ENCODE measurements at regions not wholly inside any gene's neighbourhood (a gene's known extent, or its start where the extent isn't known, plus 50 kb on each side); places are given as distances from the start of the nearest gene placed in this dataset.
"Not testable (repeated sequence)": the region's sequence is repeated elsewhere in the genome, so short reads cannot be mapped to it uniquely, and the experiment has no call there.

DNA sequence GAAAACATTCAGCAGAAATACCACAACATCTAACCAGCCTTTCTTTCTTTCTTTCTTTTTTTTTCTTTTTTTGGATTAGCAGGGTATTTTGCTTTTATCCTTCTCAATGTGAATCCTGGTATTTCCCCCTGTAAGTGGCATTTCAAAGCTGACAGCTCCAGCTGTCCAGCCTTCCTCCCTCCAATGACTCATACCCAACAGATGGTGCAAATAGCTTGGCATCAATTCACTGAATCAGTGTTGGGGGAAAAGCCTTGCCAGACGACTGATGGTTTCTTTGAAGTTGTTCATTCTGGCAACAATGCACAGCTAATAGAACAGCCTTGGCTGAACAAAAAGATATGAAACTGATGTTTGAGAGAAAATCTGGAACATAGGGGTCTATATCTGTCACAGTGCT lies 316.8 kb upstream of the STEAP1 start:
- H3K4me1 Mint-ChIP-seq (ENCODE audit: low read depth): peaks cover 3% of the 10 kb centered on the region
- no peak overlapping the region for H3K4me3 Mint-ChIP-seq
- H3K9me3 Mint-ChIP-seq: no peaks in the 10 kb centered on the region
- no peak overlapping the region for H3K27ac Mint-ChIP-seq
- no peaks in the 10 kb centered on the region for H3K36me3 Mint-ChIP-seq (ENCODE audit: low read depth)
- no peaks in the 10 kb centered on the region for H3K27me3 Mint-ChIP-seq (ENCODE audit: low read depth)

DNA sequence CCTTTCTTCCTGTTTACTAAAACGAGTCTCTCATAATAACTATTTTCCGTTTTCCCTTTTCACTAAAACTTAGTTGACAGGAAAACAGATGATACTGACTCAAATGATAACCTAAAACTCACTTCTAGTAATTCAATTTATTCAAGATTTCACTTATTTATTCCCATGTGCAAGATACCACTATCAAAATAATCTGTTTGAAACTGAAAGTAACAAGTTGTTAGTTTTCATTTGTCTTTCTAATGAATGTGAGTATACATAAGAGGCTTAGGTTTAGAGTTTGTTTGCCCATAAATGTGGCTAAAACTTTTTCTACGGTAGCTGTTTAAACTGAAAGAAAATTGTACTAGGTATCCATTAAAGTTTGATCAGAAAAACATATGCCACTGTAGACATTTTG lies 314.9 kb upstream of the STEAP1 start:
- Mint-ChIP-seq H3K4me1 (ENCODE audit: low read depth) (peaks cover 3% of the 10 kb centered on the region), H3K4me3 (peak overlapping the region; percentile 37), H3K27me3 (ENCODE audit: low read depth) (no peaks in the 10 kb centered on the region), H3K36me3 (ENCODE audit: low read depth) (no peaks in the 10 kb centered on the region), H3K9me3 (no peaks in the 10 kb centered on the region), H3K27ac (no peak overlapping the region)

DNA sequence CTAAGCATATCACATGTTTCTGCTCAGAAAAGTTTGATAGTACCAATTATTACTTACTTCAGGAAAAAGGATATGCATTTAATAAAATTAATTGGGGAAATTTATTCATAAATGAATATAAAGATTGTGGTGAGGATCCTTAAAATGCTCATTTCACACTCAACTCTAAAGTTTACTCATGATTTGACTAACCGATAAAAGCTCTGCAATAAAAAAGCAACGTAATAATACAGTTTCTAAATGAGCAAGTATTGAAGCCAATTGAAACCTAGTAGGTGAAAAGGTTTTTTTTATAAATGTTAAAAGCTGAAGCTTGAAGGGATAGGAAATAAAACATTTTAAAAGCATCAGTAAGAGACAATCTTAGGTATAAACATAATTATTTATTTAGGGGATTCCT lies 308.3 kb upstream of the STEAP1 start:
- no peaks in the 10 kb centered on the region for H3K4me1 Mint-ChIP-seq (ENCODE audit: low read depth)
- no peak overlapping the region for H3K4me3 Mint-ChIP-seq
- no peaks in the 10 kb centered on the region for H3K27me3 Mint-ChIP-seq (ENCODE audit: low read depth)
- H3K9me3 Mint-ChIP-seq: no peaks in the 10 kb centered on the region
- no peak overlapping the region for H3K27ac Mint-ChIP-seq
- no peaks in the 10 kb centered on the region for H3K36me3 Mint-ChIP-seq (ENCODE audit: low read depth)

DNA sequence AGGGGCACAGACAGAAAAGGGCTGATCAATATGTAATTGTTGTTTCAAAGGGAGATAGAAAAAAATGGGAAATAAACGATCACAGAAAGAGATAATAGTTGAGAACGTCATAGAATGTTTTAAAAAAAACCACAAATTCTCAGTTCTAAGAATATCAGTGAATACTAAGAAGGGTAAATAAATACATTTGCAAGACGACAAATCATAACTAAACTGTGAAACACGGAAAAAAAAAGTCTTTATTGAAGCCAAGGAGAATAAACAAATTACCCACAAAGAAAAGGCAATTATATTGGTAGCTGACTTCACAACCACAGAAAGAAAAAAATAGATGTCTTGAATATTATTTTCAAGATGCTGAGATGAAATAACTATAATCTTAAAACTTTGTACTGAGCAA lies 305.2 kb upstream of the STEAP1 start:
- H3K9me3 Mint-ChIP-seq: no peaks in the 10 kb centered on the region
- no peaks in the 10 kb centered on the region for H3K27me3 Mint-ChIP-seq (ENCODE audit: low read depth)
- H3K27ac Mint-ChIP-seq: no peak overlapping the region
- no peaks in the 10 kb centered on the region for H3K36me3 Mint-ChIP-seq (ENCODE audit: low read depth)
- no peak overlapping the region for H3K4me3 Mint-ChIP-seq
- no peaks in the 10 kb centered on the region for H3K4me1 Mint-ChIP-seq (ENCODE audit: low read depth)

DNA sequence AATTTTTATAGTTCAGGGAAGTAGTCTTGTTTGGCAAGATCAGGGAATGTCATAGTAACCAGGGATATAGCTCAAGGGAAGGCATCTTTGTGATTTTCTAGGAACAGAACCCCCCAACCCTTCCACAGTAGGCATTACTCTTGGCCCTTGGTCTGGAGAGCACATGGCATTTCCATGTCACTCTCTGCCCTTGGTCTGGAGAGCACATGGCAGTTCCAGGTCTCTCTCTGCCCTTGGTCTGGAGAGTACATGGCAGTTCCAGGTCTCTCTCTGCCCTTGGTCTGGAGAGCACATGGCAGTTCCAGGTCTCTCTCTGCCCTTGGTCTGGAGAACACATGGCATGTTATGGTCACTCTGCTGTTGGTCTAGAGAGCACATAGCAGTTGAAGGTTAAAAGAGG lies 297.2 kb upstream of the STEAP1 start:
- H3K27ac Mint-ChIP-seq; H3K4me1 Mint-ChIP-seq (ENCODE audit: low read depth); H3K9me3 Mint-ChIP-seq; H3K36me3 Mint-ChIP-seq (ENCODE audit: low read depth); H3K4me3 Mint-ChIP-seq; H3K27me3 Mint-ChIP-seq (ENCODE audit: low read depth): not testable (repeated sequence)

DNA sequence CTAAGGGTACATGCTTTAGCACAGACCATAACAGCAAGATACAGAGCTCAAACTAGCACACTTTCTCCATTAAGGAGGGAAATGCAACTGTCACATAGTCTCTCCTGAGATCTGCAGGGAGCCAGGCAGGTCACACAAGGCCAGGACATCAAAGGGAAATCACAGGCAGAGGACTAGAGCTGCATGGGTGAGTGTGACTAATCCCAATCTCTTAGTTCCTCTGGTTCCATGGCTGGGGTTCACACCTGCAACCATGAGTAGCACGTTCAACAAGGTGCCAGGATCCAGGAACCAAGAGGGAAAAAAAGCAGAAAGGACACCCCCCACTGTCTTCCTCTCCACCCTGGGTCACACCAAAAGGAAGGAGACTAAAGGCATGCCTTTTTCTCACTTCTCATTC lies 296.5 kb upstream of the STEAP1 start:
- no peak overlapping the region for H3K27ac Mint-ChIP-seq
- H3K9me3 Mint-ChIP-seq: peaks cover 8% of the 10 kb centered on the region
- H3K36me3 Mint-ChIP-seq (ENCODE audit: low read depth): no peaks in the 10 kb centered on the region
- no peaks in the 10 kb centered on the region for H3K4me1 Mint-ChIP-seq (ENCODE audit: low read depth)
- H3K4me3 Mint-ChIP-seq: no peak overlapping the region
- H3K27me3 Mint-ChIP-seq (ENCODE audit: low read depth): no peaks in the 10 kb centered on the region

DNA sequence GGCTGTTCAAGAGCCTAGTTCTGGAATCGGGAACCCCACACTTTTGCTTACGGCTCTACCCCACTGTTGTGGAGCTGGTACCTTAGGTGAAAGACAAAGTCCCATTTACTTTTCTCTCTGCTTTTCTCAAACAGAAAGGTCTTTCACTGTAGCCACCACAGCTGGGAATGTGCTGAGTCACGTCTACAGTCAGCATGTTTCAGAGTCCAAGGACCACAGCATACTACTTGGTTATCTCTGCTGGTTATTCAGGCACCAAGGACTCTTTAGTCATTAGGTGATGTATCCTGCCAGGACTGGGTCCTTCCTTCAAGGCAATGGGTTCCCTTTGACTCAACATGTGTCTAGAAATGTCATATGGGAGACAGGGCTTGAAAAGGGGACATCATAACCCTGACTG lies 266.8 kb upstream of the STEAP1 start:
- no peaks in the 10 kb centered on the region for H3K36me3 Mint-ChIP-seq (ENCODE audit: low read depth)
- H3K27ac Mint-ChIP-seq: no peak overlapping the region
- no peaks in the 10 kb centered on the region for H3K4me1 Mint-ChIP-seq (ENCODE audit: low read depth)
- H3K27me3 Mint-ChIP-seq (ENCODE audit: low read depth): no peaks in the 10 kb centered on the region
- H3K4me3 Mint-ChIP-seq: no peak overlapping the region
- no peaks in the 10 kb centered on the region for H3K9me3 Mint-ChIP-seq

DNA sequence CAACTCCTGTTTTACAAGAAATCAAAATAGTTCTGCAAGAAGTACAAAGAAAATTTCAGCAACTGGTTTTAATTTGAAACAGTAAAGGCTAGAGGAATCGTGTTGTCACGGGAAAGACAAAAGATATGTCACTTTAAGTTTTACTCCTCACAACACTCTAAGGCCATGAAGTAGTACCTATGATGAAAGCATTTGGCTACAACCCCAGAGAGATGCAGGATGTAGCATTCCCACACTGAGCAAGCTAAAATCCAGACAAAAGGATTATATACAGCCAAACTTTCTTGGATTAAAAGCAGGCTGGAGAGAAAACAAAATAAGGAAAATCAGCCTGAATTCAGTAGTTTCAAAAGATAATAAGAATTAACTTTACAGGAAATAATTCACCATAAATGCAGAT lies 245.5 kb upstream of the STEAP1 start:
- H3K27me3 Mint-ChIP-seq (ENCODE audit: low read depth): no peaks in the 10 kb centered on the region
- H3K9me3 Mint-ChIP-seq: no peaks in the 10 kb centered on the region
- H3K4me3 Mint-ChIP-seq: no peak overlapping the region
- H3K27ac Mint-ChIP-seq: no peak overlapping the region
- H3K4me1 Mint-ChIP-seq (ENCODE audit: low read depth): no peaks in the 10 kb centered on the region
- H3K36me3 Mint-ChIP-seq (ENCODE audit: low read depth): no peaks in the 10 kb centered on the region

DNA sequence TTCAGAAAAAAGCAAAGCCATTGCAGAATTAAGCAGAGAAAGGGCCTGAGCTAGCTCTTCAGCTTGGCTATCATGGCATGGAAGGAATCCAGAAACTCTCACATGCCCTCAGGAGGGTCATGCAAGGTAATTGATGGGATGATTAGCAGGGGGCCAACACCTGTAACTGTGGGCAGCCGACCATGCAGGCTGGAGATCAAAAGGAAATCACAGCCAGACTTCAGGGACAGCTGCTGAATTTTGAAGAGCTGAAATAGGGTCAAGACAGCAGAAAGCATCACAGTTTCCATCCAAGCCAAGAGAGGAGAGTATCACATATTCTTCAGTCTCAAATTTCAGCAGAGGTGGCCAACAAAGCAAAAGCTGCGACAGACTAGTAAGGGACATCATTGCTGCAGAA lies 239.6 kb upstream of the STEAP1 start:
- no peaks in the 10 kb centered on the region for H3K36me3 Mint-ChIP-seq (ENCODE audit: low read depth)

DNA sequence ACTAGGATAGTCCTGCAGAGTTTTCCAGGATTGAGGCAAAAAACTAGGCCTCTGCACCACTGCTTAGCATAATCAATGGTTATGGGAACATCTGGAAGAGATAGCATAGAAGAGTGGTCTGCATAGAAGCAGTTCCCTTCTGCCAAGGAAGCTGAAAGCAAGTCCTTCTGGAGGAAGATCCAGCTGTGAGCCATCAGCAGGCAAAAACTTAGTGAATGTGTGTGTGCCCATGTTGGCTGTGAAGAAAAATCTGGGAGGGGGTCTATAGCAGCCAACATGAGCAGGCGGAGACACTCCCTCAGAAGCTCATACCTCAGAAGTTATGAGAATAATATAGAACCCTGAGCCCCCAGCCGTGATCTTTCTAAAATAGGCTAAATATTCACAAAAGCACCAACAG lies 228.1 kb upstream of the STEAP1 start:
- Mint-ChIP-seq H3K27me3 (ENCODE audit: low read depth) (no peaks in the 10 kb centered on the region), H3K9me3 (peaks cover 10% of the 10 kb centered on the region), H3K4me3 (no peak overlapping the region), H3K36me3 (ENCODE audit: low read depth) (no peaks in the 10 kb centered on the region), H3K27ac (no peak overlapping the region), H3K4me1 (ENCODE audit: low read depth) (peaks cover 1% of the 10 kb centered on the region)

More for the DNA sequence above, 239.6 kb upstream of the STEAP1 start:
- Mint-ChIP-seq H3K4me1 (ENCODE audit: low read depth) (no peaks in the 10 kb centered on the region), H3K4me3 (no peak overlapping the region), H3K27me3 (ENCODE audit: low read depth) (no peaks in the 10 kb centered on the region), H3K27ac (no peak overlapping the region), H3K9me3 (no peaks in the 10 kb centered on the region)

DNA sequence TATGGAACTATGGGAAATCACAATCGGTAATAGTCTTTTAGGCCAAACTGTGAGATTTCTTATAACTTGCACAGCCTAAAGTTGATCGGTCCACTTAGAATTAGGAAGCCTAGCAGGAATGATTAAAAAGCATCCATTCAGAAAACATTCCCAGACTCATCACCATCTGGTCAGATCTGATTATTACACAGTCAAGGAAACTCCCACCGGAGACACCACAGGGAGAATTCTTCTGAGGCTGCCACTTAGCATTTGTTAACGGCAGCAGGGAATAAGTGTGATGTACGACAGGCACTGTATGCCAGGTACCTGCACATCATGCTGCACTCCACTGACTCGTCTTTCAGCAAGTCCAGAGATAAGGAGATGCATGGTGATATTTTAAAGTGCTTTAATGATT lies 227.6 kb upstream of the STEAP1 start:
- Mint-ChIP-seq H3K36me3 (ENCODE audit: low read depth) (no peaks in the 10 kb centered on the region), H3K27me3 (ENCODE audit: low read depth) (no peaks in the 10 kb centered on the region), H3K27ac (no peak overlapping the region), H3K4me1 (ENCODE audit: low read depth) (peaks cover 1% of the 10 kb centered on the region), H3K9me3 (peaks cover 10% of the 10 kb centered on the region), H3K4me3 (no peak overlapping the region)

DNA sequence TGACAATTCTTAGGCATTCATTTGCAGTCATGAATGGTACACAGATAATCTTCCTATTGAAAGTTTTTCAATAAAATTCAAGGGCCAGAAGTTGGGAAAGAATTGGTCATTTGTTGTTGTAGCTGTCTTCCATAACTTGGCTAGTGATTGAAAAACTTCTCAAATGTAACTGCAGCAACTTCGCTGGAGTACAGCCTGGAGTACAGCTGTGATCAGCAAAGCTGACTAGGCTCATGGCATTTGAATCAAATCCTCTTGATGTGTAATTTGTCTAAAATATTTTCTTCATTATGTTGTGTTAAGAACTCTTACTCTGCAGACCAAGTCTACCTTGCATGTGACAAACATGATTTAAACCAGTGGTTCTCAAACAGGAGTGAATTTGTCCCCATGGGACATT lies 226.5 kb upstream of the STEAP1 start:
- H3K36me3 Mint-ChIP-seq (ENCODE audit: low read depth): no peaks in the 10 kb centered on the region
- H3K4me3 Mint-ChIP-seq: no peak overlapping the region
- H3K9me3 Mint-ChIP-seq: peaks cover 10% of the 10 kb centered on the region
- H3K27me3 Mint-ChIP-seq (ENCODE audit: low read depth): no peaks in the 10 kb centered on the region
- H3K27ac Mint-ChIP-seq: no peak overlapping the region
- H3K4me1 Mint-ChIP-seq (ENCODE audit: low read depth): peaks cover 1% of the 10 kb centered on the region

DNA sequence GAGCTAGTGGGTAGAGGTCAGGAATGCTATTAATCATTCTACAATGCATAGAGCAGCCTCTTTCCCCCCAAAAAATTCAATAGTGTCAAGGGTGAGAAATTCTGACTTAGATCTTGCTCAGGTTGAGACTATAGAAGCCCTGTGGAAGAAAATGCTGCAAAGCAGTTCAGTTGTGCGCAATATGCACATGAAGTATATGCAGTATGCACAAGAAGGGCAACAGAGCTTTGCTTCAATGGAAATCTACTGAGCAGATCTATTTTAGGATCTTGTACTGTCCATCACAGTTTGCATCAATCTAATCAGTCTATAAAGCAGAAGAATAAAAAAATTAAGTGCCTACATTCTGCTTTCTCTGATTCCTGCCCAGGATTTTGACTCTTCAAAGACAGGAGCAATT lies 225.8 kb upstream of the STEAP1 start:
- H3K36me3 Mint-ChIP-seq (ENCODE audit: low read depth): no peaks in the 10 kb centered on the region
- peaks cover 10% of the 10 kb centered on the region for H3K9me3 Mint-ChIP-seq
- H3K27me3 Mint-ChIP-seq (ENCODE audit: low read depth): no peaks in the 10 kb centered on the region
- peaks cover 1% of the 10 kb centered on the region for H3K4me1 Mint-ChIP-seq (ENCODE audit: low read depth)
- no peak overlapping the region for H3K4me3 Mint-ChIP-seq
- no peak overlapping the region for H3K27ac Mint-ChIP-seq

DNA sequence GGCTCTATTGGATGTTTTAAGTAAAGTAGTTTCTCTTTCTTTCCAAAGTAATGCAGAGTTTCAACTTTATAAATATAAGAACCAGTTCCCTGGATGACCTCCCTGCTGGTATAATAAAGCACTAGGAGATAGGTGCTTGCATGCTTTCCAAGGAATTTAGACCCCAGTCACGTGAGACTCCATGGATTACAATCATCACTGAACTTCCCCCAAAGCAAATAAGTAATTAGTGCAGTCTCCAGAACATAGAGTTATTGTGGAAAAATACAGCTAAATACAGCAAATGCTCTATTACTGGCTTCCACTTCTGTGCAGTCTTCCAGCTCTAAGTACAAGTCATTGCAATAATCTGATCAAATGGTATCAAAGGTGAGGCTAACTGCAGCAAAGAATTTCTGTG lies 220.2 kb upstream of the STEAP1 start:
- Mint-ChIP-seq H3K27me3 (ENCODE audit: low read depth) (no peaks in the 10 kb centered on the region), H3K27ac (no peak overlapping the region), H3K9me3 (no peaks in the 10 kb centered on the region), H3K4me3 (no peak overlapping the region), H3K4me1 (ENCODE audit: low read depth) (no peaks in the 10 kb centered on the region), H3K36me3 (ENCODE audit: low read depth) (no peaks in the 10 kb centered on the region)

DNA sequence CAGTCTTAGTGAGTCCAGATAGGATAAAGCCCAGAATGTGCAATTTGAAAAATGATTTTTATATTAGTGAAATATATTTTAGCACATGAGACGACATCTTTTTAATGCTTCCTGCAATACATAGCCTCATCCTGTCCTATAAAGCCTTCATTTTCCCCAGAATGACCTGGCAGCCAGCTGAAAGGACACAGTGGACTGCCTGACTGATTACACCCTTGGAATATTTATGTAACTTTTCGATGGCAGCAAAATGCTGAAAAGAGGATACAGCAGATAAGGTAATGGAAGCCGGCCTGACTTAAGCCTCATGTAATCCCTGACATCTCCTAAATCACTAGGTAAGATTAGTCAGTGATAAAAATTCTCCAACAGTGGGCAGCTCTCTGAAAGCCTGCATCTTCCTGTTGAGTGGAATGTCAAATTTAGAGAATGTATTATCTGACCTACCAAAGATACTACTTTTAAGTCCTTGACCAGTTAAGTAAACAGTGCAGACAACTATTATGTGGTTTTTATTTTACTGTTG lies 210.7 kb upstream of the STEAP1 start:
- H3K9me3 Mint-ChIP-seq: no peaks in the 10 kb centered on the region
- H3K4me3 Mint-ChIP-seq: no peak overlapping the region
- H3K4me1 Mint-ChIP-seq (ENCODE audit: low read depth): no peaks in the 10 kb centered on the region
- no peaks in the 10 kb centered on the region for H3K27me3 Mint-ChIP-seq (ENCODE audit: low read depth)
- no peak overlapping the region for H3K27ac Mint-ChIP-seq
- no peaks in the 10 kb centered on the region for H3K36me3 Mint-ChIP-seq (ENCODE audit: low read depth)

DNA sequence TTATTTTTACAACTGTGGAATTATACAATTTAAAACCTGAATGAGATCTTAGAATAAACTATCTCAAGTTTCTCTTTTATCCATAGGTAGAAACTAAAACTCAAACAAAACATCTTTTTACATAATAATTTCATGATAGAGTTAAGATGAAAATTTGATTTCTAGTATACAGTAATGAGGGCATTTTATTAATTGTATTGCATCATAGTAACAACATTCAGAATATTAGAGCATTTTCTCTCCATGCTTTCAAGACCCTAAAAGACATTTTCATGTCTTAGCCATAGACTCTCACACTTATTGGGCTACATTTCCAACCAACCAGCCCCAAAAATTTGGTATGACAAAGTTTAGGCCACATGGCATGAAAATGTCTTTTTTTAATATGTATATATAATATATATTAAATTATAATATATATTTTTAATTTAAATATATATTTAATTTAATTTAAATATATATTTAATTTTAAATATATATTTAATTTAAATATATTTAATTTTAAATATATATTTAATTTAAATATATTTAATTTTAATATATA lies 195.7 kb upstream of the STEAP1 start:
- H3K36me3 Mint-ChIP-seq (ENCODE audit: low read depth): no peaks in the 10 kb centered on the region
- no peaks in the 10 kb centered on the region for H3K27me3 Mint-ChIP-seq (ENCODE audit: low read depth)
- no peak overlapping the region for H3K27ac Mint-ChIP-seq
- no peak overlapping the region for H3K4me3 Mint-ChIP-seq
- no peaks in the 10 kb centered on the region for H3K9me3 Mint-ChIP-seq
- H3K4me1 Mint-ChIP-seq (ENCODE audit: low read depth): no peaks in the 10 kb centered on the region
